SK-N-SH treated with all-trans-retinoic acid at 6 μM for 48 hours (cell line): ENCODE measurements at regions not wholly inside any gene's neighbourhood (a gene's known extent, or its start where the extent isn't known, plus 50 kb on each side); places are given as distances from the start of the nearest gene placed in this dataset.

Experiments used
- ATAC-seq: fragments of 200-7000 bp; cut with Tn5 transposase; 3 replicates; pipeline ENCODE4 v1.9.1; 2020; ENCODE audit warnings: mild to moderate bottlenecking, moderate library complexity
- BACH2 ChIP-seq: fragments of 250-450 bp; sonication (Bioruptor Pico); IDR thresholded peaks from 2 replicates; pipeline ENCODE4 v1.9.0; 2021; ENCODE audit warnings: mild to moderate bottlenecking, borderline replicate concordance
- CSDC2 ChIP-seq: fragments of 250-450 bp; sonication (Bioruptor Pico); IDR thresholded peaks from 2 replicates; pipeline ENCODE4 v1.5.0; 2020; ENCODE audit warnings: mild to moderate bottlenecking, moderate library complexity
- GLIS3 ChIP-seq: fragments of 250-450 bp; sonication (Bioruptor Pico); IDR thresholded peaks from 2 replicates; pipeline ENCODE4 v1.5.0; 2020; ENCODE audit warnings: mild to moderate bottlenecking, moderate library complexity
- ISL1 ChIP-seq: fragments of 250-450 bp; sonication (Bioruptor Pico); IDR thresholded peaks from 2 replicates; pipeline ENCODE4 v2.1.2; 2022; ENCODE audit warnings: mild to moderate bottlenecking, moderate library complexity
- OSR1 ChIP-seq: fragments of 250-450 bp; sonication (Bioruptor Pico); IDR thresholded peaks from 2 replicates; pipeline ENCODE4 v1.8.0; 2022; ENCODE audit warnings: moderate library complexity, mild to moderate bottlenecking, inconsistent platforms
- PATZ1 ChIP-seq: fragments of 250-450 bp; sonication (Bioruptor Pico); IDR thresholded peaks from 2 replicates; pipeline ENCODE4 v1.8.0; 2020; ENCODE audit warnings: mild to moderate bottlenecking, moderate library complexity, borderline replicate concordance
- PPARA ChIP-seq: fragments of 250-450 bp; sonication (Bioruptor Pico); IDR thresholded peaks from 2 replicates; pipeline ENCODE4 v1.5.0; 2020; ENCODE audit warnings: mild to moderate bottlenecking, borderline replicate concordance
- RARB ChIP-seq: fragments of 250-450 bp; sonication (Bioruptor Pico); IDR thresholded peaks from 2 replicates; pipeline ENCODE4 v1.8.0; 2021; ENCODE audit warnings: mild to moderate bottlenecking, moderate library complexity
- SNAI2 ChIP-seq: fragments of 250-450 bp; sonication (Bioruptor Pico); IDR thresholded peaks from 2 replicates; pipeline ENCODE4 v1.5.0; 2020; ENCODE audit warnings: mild to moderate bottlenecking, moderate library complexity
- TCF4 ChIP-seq: fragments of 250-450 bp; sonication (Bioruptor Pico); IDR thresholded peaks from 2 replicates; pipeline ENCODE4 v1.8.0; 2021; ENCODE audit warnings: mild to moderate bottlenecking, moderate library complexity, borderline replicate concordance
- TOX ChIP-seq: fragments of 250-450 bp; sonication (Bioruptor Pico); IDR thresholded peaks from 2 replicates; pipeline ENCODE4 v1.8.0; 2021; ENCODE audit warnings: mild to moderate bottlenecking, moderate library complexity, borderline replicate concordance
- ZC3H10 ChIP-seq: fragments of 250-450 bp; sonication (Bioruptor Pico); IDR thresholded peaks from 2 replicates; pipeline ENCODE4 v1.5.1; 2021; ENCODE audit warnings: mild to moderate bottlenecking, moderate library complexity
- ZFP3 ChIP-seq: fragments of 250-450 bp; sonication (Bioruptor Pico); IDR thresholded peaks from 2 replicates; pipeline ENCODE4 v1.5.0; 2020; ENCODE audit warnings: mild to moderate bottlenecking, moderate library complexity
- ZFP30 ChIP-seq: fragments of 450-650 bp; formaldehyde crosslinking; IDR thresholded peaks from 2 replicates; pipeline ENCODE4 v1.5.0; 2022; ENCODE audit warnings: mild to moderate bottlenecking, moderate library complexity
- ZNF565 ChIP-seq: fragments of 450-650 bp; formaldehyde crosslinking; conservative IDR thresholded peaks from 2 replicates; pipeline ENCODE4 v1.5.0; 2020; ENCODE audit warnings: low read depth, mild to moderate bottlenecking, moderate library complexity
- ZNF70 ChIP-seq: fragments of 450-650 bp; formaldehyde crosslinking; IDR thresholded peaks from 2 replicates; pipeline ENCODE4 v1.5.0; 2020; ENCODE audit warnings: mild to moderate bottlenecking, moderate library complexity
- ZNF8 ChIP-seq: fragments of 450-650 bp; formaldehyde crosslinking; IDR thresholded peaks from 2 replicates; pipeline ENCODE4 v1.5.0; 2020; ENCODE audit warnings: mild to moderate bottlenecking, moderate library complexity
- TF ChIP-seq, protein P1 (sequence below): fragments of 250-450 bp; sonication (Bioruptor Pico); IDR thresholded peaks from 2 replicates; pipeline ENCODE4 v1.5.1; 2020; ENCODE audit warnings: low read depth, mild to moderate bottlenecking, moderate library complexity
- TF ChIP-seq, protein P2 (sequence below): fragments of 250-450 bp; sonication (Bioruptor Pico); IDR thresholded peaks from 2 replicates; pipeline ENCODE4 v1.5.0; 2020; ENCODE audit warnings: mild to moderate bottlenecking, moderate library complexity
- TF ChIP-seq, protein P3 (sequence below): fragments of 250-450 bp; sonication (Bioruptor Pico); IDR thresholded peaks from 2 replicates; pipeline ENCODE4 v1.5.1; 2021; ENCODE audit warnings: mild to moderate bottlenecking, moderate library complexity
- TF ChIP-seq, protein P4 (sequence below): fragments of 250-450 bp; sonication (Bioruptor Pico); IDR thresholded peaks from 2 replicates; pipeline ENCODE4 v1.8.0; 2021; ENCODE audit warnings: low read depth, mild to moderate bottlenecking, moderate library complexity, borderline replicate concordance

DNA sequence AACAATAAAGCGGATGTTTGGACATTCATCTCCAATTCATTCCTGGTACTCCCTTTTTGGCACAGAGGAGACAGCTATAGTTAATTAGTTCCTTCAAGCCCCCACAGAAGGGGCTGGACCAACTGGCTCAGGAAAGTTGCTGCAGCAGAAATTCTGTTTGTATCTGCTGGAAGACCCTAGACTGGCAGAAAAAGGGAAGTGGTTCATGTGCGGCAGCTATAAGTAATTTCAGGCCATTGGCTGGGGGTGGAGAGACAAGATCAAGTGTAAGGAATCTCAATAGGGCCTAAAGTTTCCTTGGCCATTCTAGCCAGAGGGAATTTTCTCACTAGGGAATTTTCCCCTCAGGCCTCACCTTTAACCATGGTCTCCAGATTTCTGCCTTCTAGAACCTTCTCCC, 89.9 kb upstream of the DHX15 start (continued):
- TF ChIP-seq, protein P1, sequence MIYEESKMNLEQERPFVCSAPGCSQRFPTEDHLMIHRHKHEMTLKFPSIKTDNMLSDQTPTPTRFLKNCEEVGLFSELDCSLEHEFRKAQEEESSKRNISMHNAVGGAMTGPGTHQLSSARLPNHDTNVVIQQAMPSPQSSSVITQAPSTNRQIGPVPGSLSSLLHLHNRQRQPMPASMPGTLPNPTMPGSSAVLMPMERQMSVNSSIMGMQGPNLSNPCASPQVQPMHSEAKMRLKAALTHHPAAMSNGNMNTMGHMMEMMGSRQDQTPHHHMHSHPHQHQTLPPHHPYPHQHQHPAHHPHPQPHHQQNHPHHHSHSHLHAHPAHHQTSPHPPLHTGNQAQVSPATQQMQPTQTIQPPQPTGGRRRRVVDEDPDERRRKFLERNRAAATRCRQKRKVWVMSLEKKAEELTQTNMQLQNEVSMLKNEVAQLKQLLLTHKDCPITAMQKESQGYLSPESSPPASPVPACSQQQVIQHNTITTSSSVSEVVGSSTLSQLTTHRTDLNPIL (CRISPR knock-in tag): no peak
- TF ChIP-seq ZFP30 (CRISPR knock-in tag) (no peak), SNAI2 (CRISPR knock-in tag) (no peak), RARB (CRISPR knock-in tag) (no peak), GLIS3 (no peak), ZNF565 (CRISPR knock-in tag) (no peak), PPARA (CRISPR knock-in tag) (no peak), TCF4 (CRISPR knock-in tag) (no peak), ZNF70 (CRISPR knock-in tag) (no peak), TOX (CRISPR knock-in tag) (no peak)
- TF ChIP-seq, protein P2, sequence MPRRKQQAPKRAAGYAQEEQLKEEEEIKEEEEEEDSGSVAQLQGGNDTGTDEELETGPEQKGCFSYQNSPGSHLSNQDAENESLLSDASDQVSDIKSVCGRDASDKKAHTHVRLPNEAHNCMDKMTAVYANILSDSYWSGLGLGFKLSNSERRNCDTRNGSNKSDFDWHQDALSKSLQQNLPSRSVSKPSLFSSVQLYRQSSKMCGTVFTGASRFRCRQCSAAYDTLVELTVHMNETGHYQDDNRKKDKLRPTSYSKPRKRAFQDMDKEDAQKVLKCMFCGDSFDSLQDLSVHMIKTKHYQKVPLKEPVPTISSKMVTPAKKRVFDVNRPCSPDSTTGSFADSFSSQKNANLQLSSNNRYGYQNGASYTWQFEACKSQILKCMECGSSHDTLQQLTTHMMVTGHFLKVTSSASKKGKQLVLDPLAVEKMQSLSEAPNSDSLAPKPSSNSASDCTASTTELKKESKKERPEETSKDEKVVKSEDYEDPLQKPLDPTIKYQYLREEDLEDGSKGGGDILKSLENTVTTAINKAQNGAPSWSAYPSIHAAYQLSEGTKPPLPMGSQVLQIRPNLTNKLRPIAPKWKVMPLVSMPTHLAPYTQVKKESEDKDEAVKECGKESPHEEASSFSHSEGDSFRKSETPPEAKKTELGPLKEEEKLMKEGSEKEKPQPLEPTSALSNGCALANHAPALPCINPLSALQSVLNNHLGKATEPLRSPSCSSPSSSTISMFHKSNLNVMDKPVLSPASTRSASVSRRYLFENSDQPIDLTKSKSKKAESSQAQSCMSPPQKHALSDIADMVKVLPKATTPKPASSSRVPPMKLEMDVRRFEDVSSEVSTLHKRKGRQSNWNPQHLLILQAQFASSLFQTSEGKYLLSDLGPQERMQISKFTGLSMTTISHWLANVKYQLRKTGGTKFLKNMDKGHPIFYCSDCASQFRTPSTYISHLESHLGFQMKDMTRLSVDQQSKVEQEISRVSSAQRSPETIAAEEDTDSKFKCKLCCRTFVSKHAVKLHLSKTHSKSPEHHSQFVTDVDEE (CRISPR knock-in tag): no peak

DNA sequence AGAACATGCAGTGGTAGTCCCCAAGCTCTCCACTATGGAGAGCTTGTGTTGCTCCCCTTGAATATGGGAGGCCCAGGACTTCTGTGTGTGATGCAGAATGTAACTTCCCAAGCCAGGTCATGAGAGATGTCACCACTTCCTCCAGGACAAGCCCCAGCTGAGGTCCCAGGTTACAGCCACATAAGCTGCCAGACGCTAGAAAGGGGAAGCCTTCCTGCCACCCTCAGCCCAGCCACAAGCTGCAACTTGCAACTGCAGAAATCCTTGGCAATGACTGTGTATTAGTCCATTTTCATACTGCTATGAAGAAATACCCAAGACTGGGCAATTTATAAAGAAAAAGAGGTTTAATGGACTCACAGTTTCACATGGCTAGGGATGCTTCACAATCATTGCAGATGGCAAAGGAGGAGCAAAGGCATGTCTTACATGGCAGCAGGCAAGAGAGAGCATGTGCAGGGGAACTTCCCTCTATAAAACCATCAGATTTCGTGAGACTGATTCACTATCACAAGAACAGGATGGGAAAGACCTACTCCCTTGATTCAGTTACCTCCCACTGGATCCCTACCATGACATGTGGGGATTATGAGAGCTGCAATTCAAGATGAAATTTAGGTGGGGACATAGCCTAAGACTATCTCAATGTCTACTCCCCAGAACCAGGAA, 91.5 kb upstream of the DHX15 start:
- TF ChIP-seq TOX (CRISPR knock-in tag): no peak
- TF ChIP-seq, protein P3, sequence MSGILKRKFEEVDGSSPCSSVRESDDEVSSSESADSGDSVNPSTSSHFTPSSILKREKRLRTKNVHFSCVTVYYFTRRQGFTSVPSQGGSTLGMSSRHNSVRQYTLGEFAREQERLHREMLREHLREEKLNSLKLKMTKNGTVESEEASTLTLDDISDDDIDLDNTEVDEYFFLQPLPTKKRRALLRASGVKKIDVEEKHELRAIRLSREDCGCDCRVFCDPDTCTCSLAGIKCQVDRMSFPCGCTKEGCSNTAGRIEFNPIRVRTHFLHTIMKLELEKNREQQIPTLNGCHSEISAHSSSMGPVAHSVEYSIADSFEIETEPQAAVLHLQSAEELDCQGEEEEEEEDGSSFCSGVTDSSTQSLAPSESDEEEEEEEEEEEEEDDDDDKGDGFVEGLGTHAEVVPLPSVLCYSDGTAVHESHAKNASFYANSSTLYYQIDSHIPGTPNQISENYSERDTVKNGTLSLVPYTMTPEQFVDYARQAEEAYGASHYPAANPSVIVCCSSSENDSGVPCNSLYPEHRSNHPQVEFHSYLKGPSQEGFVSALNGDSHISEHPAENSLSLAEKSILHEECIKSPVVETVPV: no peak
- TF ChIP-seq, protein P2 (CRISPR knock-in tag): no peak
- no peak for TF ChIP-seq GLIS3
- TF ChIP-seq ZFP30 (CRISPR knock-in tag): no peak
- TF ChIP-seq ZNF565 (CRISPR knock-in tag): no peak
- TF ChIP-seq ZNF8 (CRISPR knock-in tag): no peak
- TF ChIP-seq ISL1 (CRISPR knock-in tag): no peak
- TF ChIP-seq PPARA (CRISPR knock-in tag): no peak
- TF ChIP-seq CSDC2 (CRISPR knock-in tag): no peak
- TF ChIP-seq BACH2 (CRISPR knock-in tag): no peak
- TF ChIP-seq, protein P1 (CRISPR knock-in tag): no peak
- no peak for TF ChIP-seq OSR1
- TF ChIP-seq PATZ1 (CRISPR knock-in tag): no peak
- no peak for TF ChIP-seq ZC3H10 (CRISPR knock-in tag)
- TF ChIP-seq, protein P4, sequence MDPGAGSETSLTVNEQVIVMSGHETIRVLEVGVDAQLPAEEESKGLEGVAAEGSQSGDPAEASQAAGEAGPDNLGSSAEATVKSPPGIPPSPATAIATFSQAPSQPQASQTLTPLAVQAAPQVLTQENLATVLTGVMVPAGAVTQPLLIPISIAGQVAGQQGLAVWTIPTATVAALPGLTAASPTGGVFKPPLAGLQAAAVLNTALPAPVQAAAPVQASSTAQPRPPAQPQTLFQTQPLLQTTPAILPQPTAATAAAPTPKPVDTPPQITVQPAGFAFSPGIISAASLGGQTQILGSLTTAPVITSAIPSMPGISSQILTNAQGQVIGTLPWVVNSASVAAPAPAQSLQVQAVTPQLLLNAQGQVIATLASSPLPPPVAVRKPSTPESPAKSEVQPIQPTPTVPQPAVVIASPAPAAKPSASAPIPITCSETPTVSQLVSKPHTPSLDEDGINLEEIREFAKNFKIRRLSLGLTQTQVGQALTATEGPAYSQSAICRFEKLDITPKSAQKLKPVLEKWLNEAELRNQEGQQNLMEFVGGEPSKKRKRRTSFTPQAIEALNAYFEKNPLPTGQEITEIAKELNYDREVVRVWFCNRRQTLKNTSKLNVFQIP: no peak
- no peak for TF ChIP-seq TCF4 (CRISPR knock-in tag)
- no peak for TF ChIP-seq ZFP3
- no peak for ATAC-seq
